ENCODE measurements at regions not wholly inside any gene's neighbourhood (a gene's known extent, or its start where the extent isn't known, plus 50 kb on each side); places are given as distances from the start of the nearest gene placed in this dataset.

GRCh38 chr4:116598155-116598979 lies 487.0 kb downstream of the TRAM1L1 start:
- Histone ChIP-seq H3K4me3 (ENCODE audit: low read length) (no peak overlapping the region), H3K27me3 (ENCODE audit: control insufficient read depth, insufficient read depth, low read length, poor library complexity, severe bottlenecking) (no peaks in the 10 kb centered on the region), H3K9me3 (ENCODE audit: control insufficient read depth, low read length) (no peaks in the 10 kb centered on the region), H3K36me3 (ENCODE audit: control insufficient read depth, insufficient read depth, low read length) (no peaks in the 10 kb centered on the region), H3K9ac (ENCODE audit: extremely low read depth, low read length, poor library complexity, severe bottlenecking) (no peak overlapping the region), H3K27ac (ENCODE audit: low read depth, low read length) (no peak overlapping the region), H3K4me1 (ENCODE audit: control insufficient read depth, insufficient read depth, low read length) (no peaks in the 10 kb centered on the region)
- TF ChIP-seq, protein P1, sequence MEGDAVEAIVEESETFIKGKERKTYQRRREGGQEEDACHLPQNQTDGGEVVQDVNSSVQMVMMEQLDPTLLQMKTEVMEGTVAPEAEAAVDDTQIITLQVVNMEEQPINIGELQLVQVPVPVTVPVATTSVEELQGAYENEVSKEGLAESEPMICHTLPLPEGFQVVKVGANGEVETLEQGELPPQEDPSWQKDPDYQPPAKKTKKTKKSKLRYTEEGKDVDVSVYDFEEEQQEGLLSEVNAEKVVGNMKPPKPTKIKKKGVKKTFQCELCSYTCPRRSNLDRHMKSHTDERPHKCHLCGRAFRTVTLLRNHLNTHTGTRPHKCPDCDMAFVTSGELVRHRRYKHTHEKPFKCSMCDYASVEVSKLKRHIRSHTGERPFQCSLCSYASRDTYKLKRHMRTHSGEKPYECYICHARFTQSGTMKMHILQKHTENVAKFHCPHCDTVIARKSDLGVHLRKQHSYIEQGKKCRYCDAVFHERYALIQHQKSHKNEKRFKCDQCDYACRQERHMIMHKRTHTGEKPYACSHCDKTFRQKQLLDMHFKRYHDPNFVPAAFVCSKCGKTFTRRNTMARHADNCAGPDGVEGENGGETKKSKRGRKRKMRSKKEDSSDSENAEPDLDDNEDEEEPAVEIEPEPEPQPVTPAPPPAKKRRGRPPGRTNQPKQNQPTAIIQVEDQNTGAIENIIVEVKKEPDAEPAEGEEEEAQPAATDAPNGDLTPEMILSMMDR (conservative IDR thresholded peaks at IDR 0.05): no peak
- no peaks in the 10 kb centered on the region for H3K36me3 Mint-ChIP-seq (ENCODE audit: low read depth)
- no peak overlapping the region for H3K4me3 Mint-ChIP-seq
- no peak overlapping the region for H3K27ac Mint-ChIP-seq
- peaks cover 5% of the 10 kb centered on the region for H3K9me3 Mint-ChIP-seq
- no peak for DNase-seq
- 95% methylated on average over 16 to 32 of the region's 32 CpGs for WGBS, 2 experiments (ENCODE audit: insufficient coverage in 1 of 2, insufficient read length in 1 of 2)
- no peaks in the 10 kb centered on the region for H3K27me3 Mint-ChIP-seq (ENCODE audit: insufficient read depth)
- no peaks in the 10 kb centered on the region for H3K4me1 Mint-ChIP-seq

DNA sequence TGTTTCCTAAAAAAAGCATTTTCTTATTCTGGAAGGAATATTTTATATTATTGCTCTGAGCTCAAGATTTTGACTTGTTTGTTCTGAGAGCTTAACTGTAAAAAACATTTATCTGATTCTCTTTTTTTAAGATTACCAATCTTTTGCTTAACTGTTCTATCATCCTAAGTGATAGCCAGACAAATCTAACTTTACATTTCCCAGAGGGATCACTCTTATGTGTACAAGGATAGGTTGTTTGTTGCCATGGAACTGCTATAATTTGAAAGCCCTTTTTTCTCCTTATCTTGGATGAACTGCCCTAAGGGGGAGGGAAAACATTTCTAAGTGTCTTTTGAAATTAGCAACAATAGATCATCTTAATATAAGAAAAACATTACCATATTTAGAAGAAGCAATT lies 494.7 kb downstream of the TRAM1L1 start:
- DNase-seq: no peak
- Histone ChIP-seq H3K4me3 (ENCODE audit: low read length) (no peak overlapping the region), H3K36me3 (ENCODE audit: control insufficient read depth, insufficient read depth, low read length) (no peaks in the 10 kb centered on the region), H3K9me3 (ENCODE audit: control insufficient read depth, low read length) (no peaks in the 10 kb centered on the region), H3K4me1 (ENCODE audit: control insufficient read depth, insufficient read depth, low read length) (peaks cover 3% of the 10 kb centered on the region), H3K27ac (ENCODE audit: low read depth, low read length) (no peak overlapping the region), H3K27me3 (ENCODE audit: control insufficient read depth, insufficient read depth, low read length, poor library complexity, severe bottlenecking) (no peaks in the 10 kb centered on the region), H3K9ac (ENCODE audit: extremely low read depth, low read length, poor library complexity, severe bottlenecking) (no peak overlapping the region)
- Mint-ChIP-seq H3K9me3 (no peaks in the 10 kb centered on the region), H3K4me1 (peaks cover 7% of the 10 kb centered on the region), H3K36me3 (ENCODE audit: low read depth) (no peaks in the 10 kb centered on the region), H3K27me3 (ENCODE audit: insufficient read depth) (no peaks in the 10 kb centered on the region), H3K4me3 (no peak overlapping the region), H3K27ac (no peak overlapping the region)
- TF ChIP-seq, protein P1 (conservative IDR thresholded peaks at IDR 0.05): no peak

DNA sequence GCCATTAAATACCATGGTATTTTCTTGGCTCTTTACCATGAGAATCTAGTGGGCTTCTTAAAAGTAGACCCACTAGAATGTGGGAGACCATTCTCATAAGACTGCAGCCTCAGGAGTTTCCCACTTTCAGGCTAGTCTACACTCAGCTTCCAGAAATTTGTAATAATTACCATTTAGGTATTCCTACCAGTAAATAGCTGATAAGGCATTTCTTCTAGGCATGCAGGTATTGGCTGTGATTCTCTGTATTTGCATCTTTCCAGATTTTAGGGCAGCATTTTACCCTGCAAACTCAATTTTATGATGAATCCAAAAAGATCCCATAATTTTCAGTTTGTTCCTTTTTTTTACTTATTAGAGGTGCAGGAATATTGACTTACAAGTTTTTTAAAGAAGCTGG lies 496.6 kb downstream of the TRAM1L1 start:
- Mint-ChIP-seq H3K36me3 (ENCODE audit: low read depth) (no peaks in the 10 kb centered on the region), H3K27me3 (ENCODE audit: insufficient read depth) (no peaks in the 10 kb centered on the region), H3K27ac (no peak overlapping the region), H3K4me1 (peaks cover 7% of the 10 kb centered on the region), H3K9me3 (no peaks in the 10 kb centered on the region), H3K4me3 (no peak overlapping the region)
- Histone ChIP-seq H3K27ac (ENCODE audit: low read depth, low read length) (no peak overlapping the region), H3K36me3 (ENCODE audit: control insufficient read depth, insufficient read depth, low read length) (no peaks in the 10 kb centered on the region), H3K9ac (ENCODE audit: extremely low read depth, low read length, poor library complexity, severe bottlenecking) (no peak overlapping the region), H3K4me3 (ENCODE audit: low read length) (no peak overlapping the region), H3K4me1 (ENCODE audit: control insufficient read depth, insufficient read depth, low read length) (peaks cover 3% of the 10 kb centered on the region), H3K9me3 (ENCODE audit: control insufficient read depth, low read length) (no peaks in the 10 kb centered on the region), H3K27me3 (ENCODE audit: control insufficient read depth, insufficient read depth, low read length, poor library complexity, severe bottlenecking) (no peaks in the 10 kb centered on the region)
- DNase-seq: no peak
- TF ChIP-seq, protein P1 (conservative IDR thresholded peaks at IDR 0.05): no peak

All from endodermal cell (in vitro differentiated cells).